GM19395 (cell line): ENCODE measurements at regions not wholly inside any gene's neighbourhood (a gene's known extent, or its start where the extent isn't known, plus 50 kb on each side); places are given as distances from the start of the nearest gene placed in this dataset.

ENCODE experiments used
- ATAC-seq: cut with Tn5 transposase; IDR thresholded peaks from one replicate; pipeline ENCODE4 v1.9.1; 2021; ENCODE audit warnings: mild to moderate bottlenecking, moderate library complexity; ENCODE audit not compliant: unreplicated experiment

- no peak for ATAC-seq
These were observed 761.4 kb downstream of the DCDC2C start for GRCh38 chr2:4464634-4465266.

DNA sequence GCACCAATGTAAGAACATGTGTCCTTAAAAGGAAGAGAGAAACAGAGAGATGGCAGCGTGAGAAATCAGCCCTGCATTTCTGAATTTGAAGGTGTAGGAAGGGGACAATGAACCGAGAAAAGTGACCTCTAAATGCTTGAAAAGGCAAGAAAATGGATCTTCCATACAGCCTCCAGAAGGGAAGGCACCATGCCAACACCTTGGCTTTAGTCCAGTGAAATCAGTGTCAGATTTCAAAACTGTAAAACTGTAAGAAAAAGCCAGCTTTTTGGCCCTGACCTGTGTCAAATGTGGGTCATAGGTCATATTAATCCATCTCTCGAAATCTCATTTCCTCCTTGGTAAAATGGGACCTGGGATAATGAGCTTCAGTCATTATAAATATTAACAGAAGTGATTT lies 762.3 kb downstream of the DCDC2C start:
- no peak for ATAC-seq

GRCh38 chr2:4475618-4476017 lies 772.2 kb downstream of the DCDC2C start:
- no peak for ATAC-seq

- no peak for ATAC-seq
These were observed 779.7 kb downstream of the DCDC2C start for GRCh38 chr2:4483050-4483449.

GRCh38 chr2:4486971-4487370 lies 783.6 kb downstream of the DCDC2C start:
- ATAC-seq = no peak

DNA sequence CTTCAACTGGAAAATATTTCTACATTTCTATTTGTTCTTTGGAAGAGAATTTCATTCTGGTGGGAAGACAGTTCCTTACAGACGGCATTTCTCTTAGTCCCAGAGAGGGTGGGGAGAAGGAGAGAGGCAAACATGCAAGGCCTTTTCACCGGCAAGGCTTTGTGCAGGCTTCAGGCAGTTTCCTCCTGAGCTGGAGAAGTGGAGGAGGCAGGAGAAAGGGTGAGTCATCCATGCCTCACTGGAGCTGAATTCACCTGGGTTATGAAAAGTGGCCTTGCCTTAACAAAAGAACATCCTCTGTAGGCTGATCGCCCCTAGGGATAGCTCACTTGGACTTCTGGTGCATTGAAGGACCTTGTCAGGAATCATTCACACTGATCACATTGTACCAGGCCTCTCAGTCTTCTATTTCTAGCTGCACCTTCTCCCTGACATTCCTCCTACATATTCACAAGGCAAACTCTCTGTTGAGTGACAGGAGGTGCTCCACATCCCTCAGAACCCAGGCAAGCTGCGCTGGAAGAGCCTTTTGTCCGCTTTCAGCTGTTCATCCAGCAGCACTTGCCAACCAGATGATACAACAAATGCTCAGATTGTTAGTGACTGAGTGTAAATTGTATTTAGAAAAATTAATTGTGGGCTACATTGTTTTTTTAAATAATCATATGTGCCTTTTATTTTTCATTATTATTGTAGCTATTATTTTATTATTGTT lies 796.1 kb downstream of the DCDC2C start:
- no peak for ATAC-seq

GRCh38 chr2:4501525-4501924 lies 798.1 kb downstream of the DCDC2C start:
- ATAC-seq = no peak

DNA sequence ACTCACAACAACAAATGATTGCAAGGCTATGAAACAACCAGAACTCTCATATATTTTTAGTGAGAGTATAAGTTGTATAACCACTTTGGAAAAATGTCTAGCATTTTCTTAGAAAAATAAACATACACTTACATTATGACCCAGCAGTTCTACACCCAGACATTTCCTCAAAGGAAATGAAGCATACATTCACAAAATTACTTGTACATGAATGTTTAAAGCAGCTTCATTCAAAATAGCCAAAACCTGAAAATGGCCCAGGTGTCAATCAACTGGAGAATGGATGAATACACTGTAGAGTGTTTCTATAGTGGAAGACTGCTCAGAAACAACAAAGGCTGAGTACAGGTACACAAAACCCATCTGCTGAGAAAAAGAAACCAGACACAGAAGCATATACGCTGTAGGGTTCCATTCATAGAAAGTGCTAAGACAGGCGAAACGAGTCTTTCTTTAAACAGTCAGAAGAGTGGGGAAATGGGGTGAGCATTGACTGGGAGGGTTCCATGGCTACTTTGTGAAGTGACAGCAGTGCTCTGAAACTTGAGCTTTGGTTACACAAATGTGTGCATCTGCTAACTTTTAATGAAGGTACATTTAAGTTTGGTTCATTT lies 799.0 kb downstream of the DCDC2C start:
- no peak for ATAC-seq

DNA sequence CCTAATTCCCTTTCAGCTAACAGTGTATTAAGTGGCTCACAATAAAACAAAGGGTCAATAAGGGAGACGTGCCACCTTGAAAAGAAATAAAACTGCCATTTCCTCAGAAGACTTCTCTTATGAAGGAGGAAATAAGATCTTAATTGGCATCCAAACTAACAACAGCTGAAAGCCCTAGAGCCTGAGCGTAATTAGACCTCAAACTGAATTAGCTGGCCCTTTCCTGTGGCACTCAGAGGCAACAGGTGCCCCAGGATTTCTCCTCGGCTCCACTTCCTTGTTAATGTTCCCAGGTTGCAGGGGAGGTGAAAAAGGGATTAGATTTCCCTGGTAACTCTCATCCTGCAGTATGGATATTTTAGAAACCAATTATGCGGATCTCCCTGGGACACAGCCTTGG lies 804.3 kb downstream of the DCDC2C start:
- ATAC-seq = no peak

DNA sequence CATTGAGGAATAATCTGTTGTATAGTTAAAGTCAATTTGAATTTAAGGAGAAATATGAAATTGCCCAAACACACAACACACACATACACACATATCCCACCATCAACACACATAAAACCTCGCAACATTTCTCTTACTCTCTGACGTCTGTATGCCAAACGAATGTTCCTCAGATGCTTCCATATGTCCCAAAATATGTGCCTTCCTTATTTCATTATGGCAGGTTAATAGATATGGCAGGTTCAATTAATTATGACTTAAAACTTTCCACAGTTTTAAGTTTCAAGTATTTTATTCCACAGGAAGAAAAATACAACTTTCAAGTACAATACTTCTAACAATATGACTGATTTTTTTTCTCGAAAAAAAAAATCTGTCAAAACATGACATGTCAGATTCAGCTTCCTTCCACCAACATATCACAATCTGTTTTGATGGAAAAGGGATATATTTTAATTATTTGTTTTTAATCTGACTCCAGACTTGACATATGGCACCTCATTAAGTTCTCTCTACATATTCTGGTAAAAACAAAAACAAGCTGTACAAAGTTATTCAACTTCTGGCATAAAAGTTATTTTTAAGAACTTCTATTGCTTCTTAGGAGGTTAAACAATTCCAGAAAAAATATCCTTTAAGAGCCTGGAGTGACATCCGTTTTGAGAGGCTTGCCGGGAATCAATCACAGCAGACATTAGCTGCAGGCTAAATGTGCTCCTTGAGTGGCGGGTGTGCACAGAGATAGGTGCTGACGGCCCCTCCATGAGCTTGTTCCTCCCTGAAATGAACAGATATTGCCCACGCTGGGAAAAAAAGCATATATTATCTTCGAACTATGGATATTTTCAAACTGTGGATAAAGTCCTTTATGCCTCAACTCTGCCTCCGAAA lies 812.7 kb downstream of the DCDC2C start:
- ATAC-seq = no peak

GRCh38 chr2:4518596-4518995 lies 815.2 kb downstream of the DCDC2C start:
- ATAC-seq = no peak

DNA sequence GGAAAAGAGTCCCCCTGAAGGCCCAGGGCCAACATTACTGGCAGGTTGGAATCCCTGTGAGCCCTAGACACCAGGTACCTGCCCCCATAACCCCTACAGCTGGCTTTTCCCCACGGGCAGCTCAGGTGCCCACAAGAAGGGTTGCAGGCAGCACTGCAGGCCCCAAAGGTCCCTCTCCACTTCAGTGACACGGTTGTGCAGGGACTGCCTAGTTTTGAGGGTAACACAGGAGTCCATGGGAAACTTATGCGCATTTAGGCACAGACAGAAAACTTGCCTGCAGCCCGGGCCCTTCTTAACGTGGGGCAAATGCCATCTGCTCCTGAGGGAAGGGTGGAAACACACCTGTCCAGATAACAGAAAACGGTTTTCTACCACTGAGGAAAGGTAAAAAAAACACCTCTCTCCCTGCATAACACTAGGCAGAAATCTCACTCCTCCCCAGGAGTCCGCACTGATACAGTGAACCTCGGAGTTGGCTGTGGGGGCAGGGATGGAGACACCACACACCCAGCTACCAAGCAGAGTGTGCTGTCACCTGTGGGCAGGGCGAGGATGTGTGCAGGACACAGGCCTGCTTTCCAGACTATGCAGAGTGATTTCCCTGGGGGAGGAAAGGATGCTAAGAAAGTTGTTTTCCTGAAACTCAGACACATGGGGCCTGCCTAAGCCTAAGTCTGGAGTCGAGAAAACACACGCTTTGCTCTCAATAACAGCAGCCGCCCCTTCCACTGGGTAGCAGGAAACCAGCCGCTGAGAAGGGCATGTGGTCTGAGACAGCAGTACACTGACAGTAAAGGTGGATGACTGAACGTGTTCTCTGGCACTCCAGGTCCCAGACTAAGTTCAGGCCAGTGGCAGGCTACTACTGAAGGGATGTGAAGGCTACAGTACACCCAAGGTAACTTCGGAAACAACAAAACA lies 819.4 kb downstream of the DCDC2C start:
- ATAC-seq = no peak

DNA sequence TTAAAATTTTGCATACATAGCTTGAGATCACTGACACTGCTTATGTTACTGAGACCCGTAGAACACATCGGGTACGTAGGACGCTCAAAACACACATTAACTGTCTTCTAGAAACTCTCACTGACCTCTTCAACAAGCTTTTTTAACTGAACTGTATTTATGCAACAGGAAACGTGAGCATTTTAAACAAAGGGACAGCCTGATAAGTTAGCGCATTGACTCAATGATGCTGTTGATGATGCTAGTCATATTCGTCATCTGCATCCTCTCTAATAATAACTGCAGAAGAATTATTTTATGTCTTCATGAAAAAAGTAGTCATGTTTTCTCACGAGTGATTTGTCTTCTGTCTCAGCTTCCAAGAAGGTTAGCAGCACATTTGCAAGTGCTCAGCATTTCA lies 824.0 kb downstream of the DCDC2C start:
- no peak for ATAC-seq

- no peak for ATAC-seq
These were observed 824.9 kb downstream of the DCDC2C start for GRCh38 chr2:4528246-4528645.

- no peak for ATAC-seq
These were observed 825.4 kb downstream of the DCDC2C start for GRCh38 chr2:4528773-4529172.

DNA sequence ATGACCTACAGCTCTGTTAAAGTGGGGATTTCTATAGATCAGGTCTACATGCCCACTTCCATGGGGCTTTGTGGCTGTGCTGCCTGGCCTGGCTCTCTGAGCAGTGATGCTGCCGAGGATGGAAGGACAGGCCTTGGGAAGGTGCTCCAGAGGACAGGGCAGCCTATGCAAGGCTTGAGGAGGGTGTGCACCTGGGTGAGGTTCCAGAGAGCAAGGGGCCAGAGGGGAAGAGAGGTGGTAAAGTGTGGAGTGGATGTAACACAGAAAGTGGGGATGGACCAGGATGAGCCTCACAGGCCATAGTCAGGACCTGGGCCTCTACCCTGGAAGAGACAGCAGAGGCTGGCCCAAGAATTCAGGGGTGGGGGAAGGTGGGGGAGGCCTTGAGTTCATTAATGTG lies 826.4 kb downstream of the DCDC2C start:
- no peak for ATAC-seq

DNA sequence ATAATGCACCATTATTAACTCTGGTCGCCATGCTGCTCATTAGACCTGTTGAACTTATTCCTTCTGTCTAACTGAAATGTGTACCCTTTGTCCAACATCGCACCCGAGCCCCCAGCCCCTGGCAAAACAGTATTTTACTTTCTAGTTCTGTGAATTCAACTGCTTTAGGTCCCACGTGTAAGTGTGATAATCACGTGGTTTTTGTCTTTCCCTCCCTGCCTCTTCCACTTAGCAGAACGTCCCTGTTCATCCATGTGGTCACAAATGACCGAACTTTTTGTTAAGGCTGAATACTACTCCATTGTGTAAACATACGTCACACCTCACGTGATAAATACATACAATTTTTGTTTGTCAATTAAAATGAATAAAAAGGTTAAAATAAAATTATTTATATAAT lies 826.9 kb downstream of the DCDC2C start:
- ATAC-seq = no peak

DNA sequence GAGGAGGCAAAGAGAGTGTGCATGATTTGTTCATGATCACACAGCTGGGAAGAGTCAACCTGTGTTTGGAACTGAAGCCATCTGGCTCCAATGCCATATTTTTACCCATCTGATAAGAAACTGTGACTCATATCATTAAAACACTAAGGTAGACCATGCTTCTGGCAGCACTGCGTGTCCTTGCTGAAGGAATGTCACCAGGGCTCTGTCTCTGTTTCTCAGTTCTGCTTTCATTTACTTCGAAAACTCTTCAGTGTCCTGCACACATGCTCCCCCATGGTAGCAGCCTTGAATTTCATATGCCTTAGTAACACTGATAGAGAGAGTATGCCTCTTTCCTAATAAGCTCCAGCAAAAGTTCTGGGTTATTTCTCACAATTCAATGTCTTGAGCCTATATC lies 830.4 kb downstream of the DCDC2C start:
- no peak for ATAC-seq

DNA sequence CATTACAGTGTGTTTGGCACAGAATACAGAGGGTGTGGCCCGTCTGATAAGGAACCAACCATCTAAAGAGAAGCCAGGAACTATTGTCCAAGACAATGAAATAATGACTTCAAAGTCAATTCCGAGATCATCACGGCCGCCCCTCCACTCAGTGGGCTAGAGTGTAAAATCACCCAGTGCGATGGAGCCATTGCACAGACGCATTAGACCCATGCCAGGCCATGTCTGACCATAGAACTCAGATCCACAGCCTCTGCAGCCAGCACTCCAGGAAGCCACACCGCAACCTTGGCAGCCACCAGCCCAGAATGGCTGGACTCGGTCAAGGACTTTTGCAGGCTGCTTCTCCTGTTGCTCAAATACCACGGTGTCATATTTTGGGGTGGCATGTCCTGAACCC lies 835.7 kb downstream of the DCDC2C start:
- no peak for ATAC-seq

- no peak for ATAC-seq
These were observed 846.4 kb downstream of the DCDC2C start for GRCh38 chr2:4549666-4550210.
